ENCODE measurements at regions not wholly inside any gene's neighbourhood (a gene's known extent, or its start where the extent isn't known, plus 50 kb on each side); places are given as distances from the start of the nearest gene placed in this dataset.
A peak's percentile ranks its signal among the peaks of the same experiment; 100 is the strongest.

DNA sequence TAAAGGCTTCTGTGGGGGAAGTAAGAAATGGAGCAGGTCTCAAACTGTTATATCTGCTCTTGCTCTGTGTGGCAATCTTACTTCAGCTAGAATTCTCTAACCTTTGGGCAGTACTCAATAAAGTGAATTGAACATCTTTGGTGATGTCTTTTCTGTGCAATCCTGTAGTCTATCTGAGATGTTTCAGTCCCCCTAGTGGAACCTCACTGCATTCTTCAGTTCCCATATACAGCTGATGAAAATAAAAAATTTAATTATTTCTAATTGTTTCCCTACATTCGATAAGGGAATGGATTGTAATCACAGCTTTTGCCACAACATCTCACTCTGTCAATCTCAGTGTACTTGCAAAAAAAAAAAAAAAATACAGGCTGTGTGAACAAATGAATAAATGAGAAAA, 522.6 kb downstream of the DNAJB9 start:
- no peaks in the 10 kb centered on the region for H3K4me1 ChIP-seq (ENCODE audit: insufficient read depth, low read length)
- no peak overlapping the region for H3K4me3 ChIP-seq (ENCODE audit: low read length)
- TF ChIP-seq CTCF (conservative IDR thresholded peaks at IDR 0.05; ENCODE audit: low read depth, low read length) = peak; percentile 21; the same call in 1 of the 2 replicates
- TF ChIP-seq EZH2 (IDR thresholded peaks at IDR 0.05; ENCODE audit: low read length, unreplicated experiment) = no peak
- no peak overlapping the region for H2AFZ ChIP-seq (ENCODE audit: low read length)
- H4K20me1 ChIP-seq (ENCODE audit: low read length) = no peaks in the 10 kb centered on the region
- H3K36me3 ChIP-seq (ENCODE audit: low read depth, low read length) = no peaks in the 10 kb centered on the region
- CTCF ChIA-PET = interaction anchor here (0.5 to 1.2 kb wide), 2 partner anchors 286 to 452 kb away, joined by 3 to 5 read pairs; no protein-coding TSS in a partner anchor
- H3K9me2 ChIP-seq (replicated peaks; ENCODE audit: low read length) = no peaks in the 10 kb centered on the region
- H3K79me2 ChIP-seq (ENCODE audit: low read length) = no peaks in the 10 kb centered on the region
- BruUV-seq (replicated peaks) = no TSS peak
- H3F3A ChIP-seq (ENCODE audit: low read length, unreplicated experiment) = no peaks in the 10 kb centered on the region
- DNase-seq (no peak), ATAC-seq (no peak; the same call in 1 of the 2 replicates)
- H3K27me3 ChIP-seq (ENCODE audit: low read length) = no peaks in the 10 kb centered on the region
- H3K9ac ChIP-seq (ENCODE audit: low read length) = no peak overlapping the region
- H3K4me2 ChIP-seq (ENCODE audit: low read length) = no peak overlapping the region
- POLR2A ChIA-PET (ENCODE audit: unreplicated experiment) = no interaction called here
- no peak overlapping the region for H3K27ac ChIP-seq (ENCODE audit: low read length)
- H3K9me3 ChIP-seq (ENCODE audit: low read length) = no peaks in the 10 kb centered on the region
- intact Hi-C loops (cut with micrococcal nuclease) = no loop called here

GRCh38 chr7:109101332-109101731, 531.7 kb downstream of the DNAJB9 start:
- CTCF ChIA-PET = no interaction called here

GRCh38 chr7:109109558-109109957, 539.9 kb downstream of the DNAJB9 start:
- no peaks in the 10 kb centered on the region for H3K79me2 ChIP-seq (ENCODE audit: low read length)
- no peaks in the 10 kb centered on the region for H3F3A ChIP-seq (ENCODE audit: low read length, unreplicated experiment)
- H3K4me2 ChIP-seq (ENCODE audit: low read length) = no peak overlapping the region
- H3K4me3 ChIP-seq (ENCODE audit: low read length) = no peak overlapping the region
- H3K27ac ChIP-seq (ENCODE audit: low read length) = no peak overlapping the region
- POLR2A ChIA-PET (ENCODE audit: unreplicated experiment) = interaction anchor here (0.6 kb wide), 1 partner anchor 71 kb away, joined by 3 read pairs; no protein-coding TSS in a partner anchor
- DNase-seq (no peak), ATAC-seq (no peak)
- CTCF ChIA-PET = no interaction called here
- TF ChIP-seq EZH2 (IDR thresholded peaks at IDR 0.05; ENCODE audit: low read length, unreplicated experiment) = no peak
- no peak for TF ChIP-seq EZH2phosphoT487 (IDR thresholded peaks at IDR 0.05; ENCODE audit: borderline replicate concordance, low read length)
- no peak for TF ChIP-seq CTCF (conservative IDR thresholded peaks at IDR 0.05; ENCODE audit: low read depth, low read length)
- no peaks in the 10 kb centered on the region for H3K4me1 ChIP-seq (ENCODE audit: insufficient read depth, low read length)
- no TSS peak for BruUV-seq (replicated peaks)
- intact Hi-C loops (cut with micrococcal nuclease) = no loop called here
- H4K20me1 ChIP-seq (ENCODE audit: low read length) = no peaks in the 10 kb centered on the region
- no peak overlapping the region for H2AFZ ChIP-seq (ENCODE audit: low read length)
- 0 out of 2 replicates have a peak, but pooled peaks cover 5% of the 10 kb centered on the region for H3K9me3 ChIP-seq (ENCODE audit: low read length)
- no peak overlapping the region for H3K9ac ChIP-seq (ENCODE audit: low read length)
- no peaks in the 10 kb centered on the region for H3K36me3 ChIP-seq (ENCODE audit: low read depth, low read length)
- no peaks in the 10 kb centered on the region for H3K27me3 ChIP-seq (ENCODE audit: low read length)
- H3K9me2 ChIP-seq (replicated peaks; ENCODE audit: low read length) = no peaks in the 10 kb centered on the region

More at GRCh38 chr7:109101332-109101731, 531.7 kb downstream of the DNAJB9 start:
- intact Hi-C loops (cut with micrococcal nuclease) = no loop called here
- H4K20me1 ChIP-seq (ENCODE audit: low read length) = no peaks in the 10 kb centered on the region
- no TSS peak for BruUV-seq (replicated peaks)
- H3F3A ChIP-seq (ENCODE audit: low read length, unreplicated experiment) = no peaks in the 10 kb centered on the region
- no peak overlapping the region for H3K27ac ChIP-seq (ENCODE audit: low read length)
- no peaks in the 10 kb centered on the region for H3K79me2 ChIP-seq (ENCODE audit: low read length)
- H3K36me3 ChIP-seq (ENCODE audit: low read depth, low read length) = no peaks in the 10 kb centered on the region
- no peak overlapping the region for H3K4me3 ChIP-seq (ENCODE audit: low read length)
- no peak overlapping the region for H3K9ac ChIP-seq (ENCODE audit: low read length)
- no peaks in the 10 kb centered on the region for H3K27me3 ChIP-seq (ENCODE audit: low read length)
- no peak for TF ChIP-seq EZH2 (IDR thresholded peaks at IDR 0.05; ENCODE audit: low read length, unreplicated experiment)
- TF ChIP-seq CTCF (conservative IDR thresholded peaks at IDR 0.05; ENCODE audit: low read depth, low read length) = no peak
- no peak for TF ChIP-seq EZH2phosphoT487 (IDR thresholded peaks at IDR 0.05; ENCODE audit: borderline replicate concordance, low read length)
- DNase-seq (no peak), ATAC-seq (no peak)
- H3K4me2 ChIP-seq (ENCODE audit: low read length) = no peak overlapping the region
- no peaks in the 10 kb centered on the region for H3K9me3 ChIP-seq (ENCODE audit: low read length)
- H3K9me2 ChIP-seq (replicated peaks; ENCODE audit: low read length) = no peaks in the 10 kb centered on the region
- H3K4me1 ChIP-seq (ENCODE audit: insufficient read depth, low read length) = no peaks in the 10 kb centered on the region
- POLR2A ChIA-PET (ENCODE audit: unreplicated experiment) = no interaction called here
- H2AFZ ChIP-seq (ENCODE audit: low read length) = no peak overlapping the region

All from PC-3 (cell line).